Hepatocyte (in vitro differentiated cells): ENCODE measurements at regions not wholly inside any gene's neighbourhood (a gene's known extent, or its start where the extent isn't known, plus 50 kb on each side); places are given as distances from the start of the nearest gene placed in this dataset.
"Not testable (repeated sequence)": the region's sequence is repeated elsewhere in the genome, so short reads cannot be mapped to it uniquely, and the experiment has no call there.

Experiments used
- DNase-seq: peaks from one replicate; pipeline ENCODE4 v3.0.0-alpha.2; 2016; ENCODE audit warnings: low spot score
- H2AFZ ChIP-seq: fragments of 200-600 bp; sonication (generic); 2 replicates; pipeline ENCODE4 v1.6.0; 2016; ENCODE audit warnings: antibody characterized with exemption, mild to moderate bottlenecking
- H3K27ac ChIP-seq: fragments of 200-600 bp; sonication (generic); 2 replicates; pipeline ENCODE4 v1.5.1; 2016; ENCODE audit warnings: mild to moderate bottlenecking
- H3K27me3 ChIP-seq: fragments of 200-600 bp; sonication (generic); 2 replicates; pipeline ENCODE4 v1.6.1; 2016
- H3K36me3 ChIP-seq: fragments of 200-600 bp; sonication (generic); replicated peaks from 2 replicates; pipeline ENCODE4 v1.5.1; 2016; ENCODE audit warnings: low read depth; ENCODE audit not compliant: insufficient read depth
- H3K4me1 ChIP-seq: fragments of 200-600 bp; sonication (generic); 2 replicates; pipeline ENCODE4 v1.5.1; 2016; ENCODE audit warnings: mild to moderate bottlenecking, moderate library complexity; ENCODE audit not compliant: insufficient read depth
- H3K4me2 ChIP-seq: fragments of 200-600 bp; sonication (generic); 2 replicates; pipeline ENCODE4 v1.6.0; 2016
- H3K4me3 ChIP-seq: fragments of 200-600 bp; sonication (generic); 2 replicates; pipeline ENCODE4 v1.5.1; 2016; ENCODE audit warnings: mild to moderate bottlenecking
- H3K79me2 ChIP-seq: fragments of 200-600 bp; sonication (generic); 2 replicates; pipeline ENCODE4 v1.6.0; 2017; ENCODE audit warnings: mild to moderate bottlenecking
- H3K9me2 ChIP-seq: fragments of 200-600 bp; sonication (generic); replicated peaks from 2 replicates; pipeline ENCODE4 v1.6.0; 2017; ENCODE audit warnings: mild to moderate bottlenecking; ENCODE audit not compliant: insufficient read depth
- H3K9me3 ChIP-seq: fragments of 200-600 bp; sonication (generic); 2 replicates; pipeline ENCODE4 v1.5.1; 2016; ENCODE audit warnings: low read depth, mild to moderate bottlenecking
- H4K20me1 ChIP-seq: fragments of 200-600 bp; sonication (generic); 2 replicates; pipeline ENCODE4 v1.6.0; 2016; ENCODE audit warnings: mild to moderate bottlenecking; ENCODE audit not compliant: insufficient read depth, poor library complexity, severe bottlenecking
- CTCF ChIP-seq: fragments of 200-600 bp; sonication (generic); IDR thresholded peaks from 2 replicates; pipeline ENCODE4 v1.5.1; 2016; ENCODE audit warnings: antibody characterized with exemption, mild to moderate bottlenecking; ENCODE audit not compliant: poor library complexity
- EZH2 ChIP-seq: fragments of 200-600 bp; sonication (generic); IDR thresholded peaks from 2 replicates; pipeline ENCODE4 v1.6.1; 2016; ENCODE audit warnings: antibody characterized with exemption, mild to moderate bottlenecking, borderline replicate concordance
- EZH2phosphoT487 ChIP-seq: fragments of 200-600 bp; sonication (generic); IDR thresholded peaks from one replicate; pipeline ENCODE4 v1.6.1; 2018; ENCODE audit warnings: antibody characterized with exemption, mild to moderate bottlenecking, low read depth, moderate library complexity; ENCODE audit not compliant: unreplicated experiment, severe bottlenecking
- WGBS: methylation state at CpG from one replicate; pipeline ENCODE4 v1.1.6; 2016; ENCODE audit warnings: low lambda C conversion rate; ENCODE audit errors: missing lambda C conversion rate; 5-methylcytosine and 5-hydroxymethylcytosine counted together

GRCh38 chr18:57951999-57952774 is 91.8 kb upstream of the NEDD4L start:
- H3K4me1 ChIP-seq, result no peaks in the 10 kb centered on the region
- no peak overlapping the region for H3K4me2 ChIP-seq
- no peak for DNase-seq
- H3K9me3 ChIP-seq, result no peaks in the 10 kb centered on the region
- H3K36me3 ChIP-seq, result no peaks in the 10 kb centered on the region
- no peaks in the 10 kb centered on the region for H3K27me3 ChIP-seq
- H3K27ac ChIP-seq, result no peak overlapping the region
- H4K20me1 ChIP-seq, result no peaks in the 10 kb centered on the region
- H3K9me2 ChIP-seq, result no peaks in the 10 kb centered on the region
- no peak overlapping the region for H3K4me3 ChIP-seq
- WGBS, result 74% methylated on average over 10 of the region's 10 CpGs
- no peaks in the 10 kb centered on the region for H3K79me2 ChIP-seq
- TF ChIP-seq EZH2phosphoT487 (no peak), CTCF (no peak), EZH2 (no peak)
- H2AFZ ChIP-seq, result no peak overlapping the region

- Histone ChIP-seq H3K4me1 (no peaks in the 10 kb centered on the region), H3K4me2 (no peak overlapping the region), H3K9me2 (no peaks in the 10 kb centered on the region), H3K79me2 (no peaks in the 10 kb centered on the region), H3K4me3 (no peak overlapping the region), H4K20me1 (no peaks in the 10 kb centered on the region), H3K9me3 (no peaks in the 10 kb centered on the region), H3K27me3 (no peaks in the 10 kb centered on the region), H3K27ac (no peak overlapping the region), H3K36me3 (no peaks in the 10 kb centered on the region), H2AFZ (no peak overlapping the region)
- TF ChIP-seq CTCF (no peak), EZH2phosphoT487 (no peak), EZH2 (no peak)
- 89% methylated on average over 8 of the region's 8 CpGs for WGBS
- no peak for DNase-seq
Measured at GRCh38 chr18:57951117-57951796, 92.8 kb upstream of the NEDD4L start.

- no peak for DNase-seq
- Histone ChIP-seq H3K4me2 (no peak overlapping the region), H4K20me1 (no peaks in the 10 kb centered on the region), H2AFZ (no peak overlapping the region), H3K9me3 (no peaks in the 10 kb centered on the region), H3K27me3 (no peaks in the 10 kb centered on the region), H3K27ac (no peak overlapping the region), H3K36me3 (no peaks in the 10 kb centered on the region), H3K9me2 (no peaks in the 10 kb centered on the region), H3K4me3 (no peak overlapping the region), H3K79me2 (no peaks in the 10 kb centered on the region), H3K4me1 (no peaks in the 10 kb centered on the region)
- WGBS, result 91% methylated on average over 2 of the region's 2 CpGs
- no peak for TF ChIP-seq CTCF
- TF ChIP-seq EZH2, result no peak
- no peak for TF ChIP-seq EZH2phosphoT487
Measured at GRCh38 chr18:57950542-57950941, 93.5 kb upstream of the NEDD4L start.

- not testable (repeated sequence) for H3K27me3 ChIP-seq, H4K20me1 ChIP-seq, H3K9me3 ChIP-seq, H3K4me3 ChIP-seq, H3K27ac ChIP-seq, H3K36me3 ChIP-seq, H2AFZ ChIP-seq, H3K4me1 ChIP-seq, H3K79me2 ChIP-seq, H3K4me2 ChIP-seq, H3K9me2 ChIP-seq, DNase-seq
- WGBS, result 95% methylated on average over 7 of the region's 7 CpGs
Measured at GRCh38 chr18:57949335-57949734, 94.7 kb upstream of the NEDD4L start.
